ENCODE measurements at regions not wholly inside any gene's neighbourhood (a gene's known extent, or its start where the extent isn't known, plus 50 kb on each side); places are given as distances from the start of the nearest gene placed in this dataset.

DNA sequence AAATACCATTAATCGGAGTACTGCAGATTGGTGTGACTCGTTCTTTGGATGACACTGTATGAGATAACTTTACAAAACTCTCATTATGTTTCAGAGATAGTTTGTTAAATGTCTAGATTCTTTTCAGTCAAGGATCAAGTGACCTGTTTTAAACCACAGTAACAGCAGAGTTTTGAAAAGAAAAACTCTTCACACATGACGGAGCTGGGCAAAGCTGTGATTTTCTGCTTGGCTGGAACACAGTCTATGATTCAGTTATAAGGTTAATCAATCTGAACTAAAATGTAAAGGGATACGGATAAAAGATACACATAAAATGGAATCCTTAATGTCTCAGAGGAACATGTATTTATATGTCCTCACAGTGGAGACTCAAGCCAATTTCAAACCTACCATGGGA, 573.2 kb downstream of the PRKD1 start:
- no peak overlapping the region for H3K27ac Mint-ChIP-seq
- CTCF ChIA-PET: interaction anchor here (0.6 kb wide), 1 partner anchor 590 kb away, joined by 3 read pairs; no protein-coding TSS in a partner anchor
- ATAC-seq: no peak
- DNase-seq (ENCODE audit: low spot score): no peak
- TF ChIP-seq ZNF121 (CRISPR knock-in tag; IDR thresholded peaks at IDR 0.05) (no peak), SP1 (CRISPR knock-in tag; conservative IDR thresholded peaks at IDR 0.05) (no peak), ZNF671 (CRISPR knock-in tag; IDR thresholded peaks at IDR 0.05) (no peak), TP53 (CRISPR knock-in tag; IDR thresholded peaks at IDR 0.05) (no peak), ZNF263 (CRISPR knock-in tag; IDR thresholded peaks at IDR 0.05; ENCODE audit: low read depth) (no peak), ATF1 (CRISPR knock-in tag; IDR thresholded peaks at IDR 0.05) (no peak), ZNF232 (CRISPR knock-in tag; IDR thresholded peaks at IDR 0.05) (no peak), SMAD4 (CRISPR knock-in tag; IDR thresholded peaks at IDR 0.05) (no peak), ZNF416 (CRISPR knock-in tag; IDR thresholded peaks at IDR 0.05) (no peak), ELF4 (CRISPR knock-in tag; IDR thresholded peaks at IDR 0.05; ENCODE audit: low read depth) (no peak), ETV6 (CRISPR knock-in tag; IDR thresholded peaks at IDR 0.05) (no peak), NR1H2 (CRISPR knock-in tag; IDR thresholded peaks at IDR 0.05) (no peak), EMX1 (CRISPR knock-in tag; IDR thresholded peaks at IDR 0.05) (no peak), SMAD3 (CRISPR knock-in tag; IDR thresholded peaks at IDR 0.05; ENCODE audit: borderline replicate concordance) (no peak)
- TF ChIP-seq, protein P1, sequence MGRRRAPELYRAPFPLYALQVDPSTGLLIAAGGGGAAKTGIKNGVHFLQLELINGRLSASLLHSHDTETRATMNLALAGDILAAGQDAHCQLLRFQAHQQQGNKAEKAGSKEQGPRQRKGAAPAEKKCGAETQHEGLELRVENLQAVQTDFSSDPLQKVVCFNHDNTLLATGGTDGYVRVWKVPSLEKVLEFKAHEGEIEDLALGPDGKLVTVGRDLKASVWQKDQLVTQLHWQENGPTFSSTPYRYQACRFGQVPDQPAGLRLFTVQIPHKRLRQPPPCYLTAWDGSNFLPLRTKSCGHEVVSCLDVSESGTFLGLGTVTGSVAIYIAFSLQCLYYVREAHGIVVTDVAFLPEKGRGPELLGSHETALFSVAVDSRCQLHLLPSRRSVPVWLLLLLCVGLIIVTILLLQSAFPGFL (CRISPR knock-in tag; IDR thresholded peaks at IDR 0.05; ENCODE audit: borderline replicate concordance): no peak
- TF ChIP-seq, protein P2, sequence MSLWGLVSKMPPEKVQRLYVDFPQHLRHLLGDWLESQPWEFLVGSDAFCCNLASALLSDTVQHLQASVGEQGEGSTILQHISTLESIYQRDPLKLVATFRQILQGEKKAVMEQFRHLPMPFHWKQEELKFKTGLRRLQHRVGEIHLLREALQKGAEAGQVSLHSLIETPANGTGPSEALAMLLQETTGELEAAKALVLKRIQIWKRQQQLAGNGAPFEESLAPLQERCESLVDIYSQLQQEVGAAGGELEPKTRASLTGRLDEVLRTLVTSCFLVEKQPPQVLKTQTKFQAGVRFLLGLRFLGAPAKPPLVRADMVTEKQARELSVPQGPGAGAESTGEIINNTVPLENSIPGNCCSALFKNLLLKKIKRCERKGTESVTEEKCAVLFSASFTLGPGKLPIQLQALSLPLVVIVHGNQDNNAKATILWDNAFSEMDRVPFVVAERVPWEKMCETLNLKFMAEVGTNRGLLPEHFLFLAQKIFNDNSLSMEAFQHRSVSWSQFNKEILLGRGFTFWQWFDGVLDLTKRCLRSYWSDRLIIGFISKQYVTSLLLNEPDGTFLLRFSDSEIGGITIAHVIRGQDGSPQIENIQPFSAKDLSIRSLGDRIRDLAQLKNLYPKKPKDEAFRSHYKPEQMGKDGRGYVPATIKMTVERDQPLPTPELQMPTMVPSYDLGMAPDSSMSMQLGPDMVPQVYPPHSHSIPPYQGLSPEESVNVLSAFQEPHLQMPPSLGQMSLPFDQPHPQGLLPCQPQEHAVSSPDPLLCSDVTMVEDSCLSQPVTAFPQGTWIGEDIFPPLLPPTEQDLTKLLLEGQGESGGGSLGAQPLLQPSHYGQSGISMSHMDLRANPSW (CRISPR knock-in tag; conservative IDR thresholded peaks at IDR 0.05; ENCODE audit: low read depth): no peak
- TF ChIP-seq, protein P3, sequence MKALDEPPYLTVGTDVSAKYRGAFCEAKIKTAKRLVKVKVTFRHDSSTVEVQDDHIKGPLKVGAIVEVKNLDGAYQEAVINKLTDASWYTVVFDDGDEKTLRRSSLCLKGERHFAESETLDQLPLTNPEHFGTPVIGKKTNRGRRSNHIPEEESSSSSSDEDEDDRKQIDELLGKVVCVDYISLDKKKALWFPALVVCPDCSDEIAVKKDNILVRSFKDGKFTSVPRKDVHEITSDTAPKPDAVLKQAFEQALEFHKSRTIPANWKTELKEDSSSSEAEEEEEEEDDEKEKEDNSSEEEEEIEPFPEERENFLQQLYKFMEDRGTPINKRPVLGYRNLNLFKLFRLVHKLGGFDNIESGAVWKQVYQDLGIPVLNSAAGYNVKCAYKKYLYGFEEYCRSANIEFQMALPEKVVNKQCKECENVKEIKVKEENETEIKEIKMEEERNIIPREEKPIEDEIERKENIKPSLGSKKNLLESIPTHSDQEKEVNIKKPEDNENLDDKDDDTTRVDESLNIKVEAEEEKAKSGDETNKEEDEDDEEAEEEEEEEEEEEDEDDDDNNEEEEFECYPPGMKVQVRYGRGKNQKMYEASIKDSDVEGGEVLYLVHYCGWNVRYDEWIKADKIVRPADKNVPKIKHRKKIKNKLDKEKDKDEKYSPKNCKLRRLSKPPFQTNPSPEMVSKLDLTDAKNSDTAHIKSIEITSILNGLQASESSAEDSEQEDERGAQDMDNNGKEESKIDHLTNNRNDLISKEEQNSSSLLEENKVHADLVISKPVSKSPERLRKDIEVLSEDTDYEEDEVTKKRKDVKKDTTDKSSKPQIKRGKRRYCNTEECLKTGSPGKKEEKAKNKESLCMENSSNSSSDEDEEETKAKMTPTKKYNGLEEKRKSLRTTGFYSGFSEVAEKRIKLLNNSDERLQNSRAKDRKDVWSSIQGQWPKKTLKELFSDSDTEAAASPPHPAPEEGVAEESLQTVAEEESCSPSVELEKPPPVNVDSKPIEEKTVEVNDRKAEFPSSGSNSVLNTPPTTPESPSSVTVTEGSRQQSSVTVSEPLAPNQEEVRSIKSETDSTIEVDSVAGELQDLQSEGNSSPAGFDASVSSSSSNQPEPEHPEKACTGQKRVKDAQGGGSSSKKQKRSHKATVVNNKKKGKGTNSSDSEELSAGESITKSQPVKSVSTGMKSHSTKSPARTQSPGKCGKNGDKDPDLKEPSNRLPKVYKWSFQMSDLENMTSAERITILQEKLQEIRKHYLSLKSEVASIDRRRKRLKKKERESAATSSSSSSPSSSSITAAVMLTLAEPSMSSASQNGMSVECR (CRISPR knock-in tag; IDR thresholded peaks at IDR 0.05; ENCODE audit: borderline replicate concordance): no peak
- TF ChIP-seq, protein P4, sequence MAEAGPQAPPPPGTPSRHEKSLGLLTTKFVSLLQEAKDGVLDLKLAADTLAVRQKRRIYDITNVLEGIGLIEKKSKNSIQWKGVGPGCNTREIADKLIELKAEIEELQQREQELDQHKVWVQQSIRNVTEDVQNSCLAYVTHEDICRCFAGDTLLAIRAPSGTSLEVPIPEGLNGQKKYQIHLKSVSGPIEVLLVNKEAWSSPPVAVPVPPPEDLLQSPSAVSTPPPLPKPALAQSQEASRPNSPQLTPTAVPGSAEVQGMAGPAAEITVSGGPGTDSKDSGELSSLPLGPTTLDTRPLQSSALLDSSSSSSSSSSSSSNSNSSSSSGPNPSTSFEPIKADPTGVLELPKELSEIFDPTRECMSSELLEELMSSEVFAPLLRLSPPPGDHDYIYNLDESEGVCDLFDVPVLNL (CRISPR knock-in tag; IDR thresholded peaks at IDR 0.05; ENCODE audit: borderline replicate concordance, low read depth): no peak
- TF ChIP-seq, protein P5, sequence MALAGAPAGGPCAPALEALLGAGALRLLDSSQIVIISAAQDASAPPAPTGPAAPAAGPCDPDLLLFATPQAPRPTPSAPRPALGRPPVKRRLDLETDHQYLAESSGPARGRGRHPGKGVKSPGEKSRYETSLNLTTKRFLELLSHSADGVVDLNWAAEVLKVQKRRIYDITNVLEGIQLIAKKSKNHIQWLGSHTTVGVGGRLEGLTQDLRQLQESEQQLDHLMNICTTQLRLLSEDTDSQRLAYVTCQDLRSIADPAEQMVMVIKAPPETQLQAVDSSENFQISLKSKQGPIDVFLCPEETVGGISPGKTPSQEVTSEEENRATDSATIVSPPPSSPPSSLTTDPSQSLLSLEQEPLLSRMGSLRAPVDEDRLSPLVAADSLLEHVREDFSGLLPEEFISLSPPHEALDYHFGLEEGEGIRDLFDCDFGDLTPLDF (CRISPR knock-in tag; IDR thresholded peaks at IDR 0.05): no peak
- no peaks in the 10 kb centered on the region for H3K36me3 Mint-ChIP-seq
- no peaks in the 10 kb centered on the region for H3K4me1 Mint-ChIP-seq
- no peaks in the 10 kb centered on the region for H3K9me3 Mint-ChIP-seq
- H3K4me3 Mint-ChIP-seq: no peak overlapping the region
- H3K27me3 Mint-ChIP-seq (ENCODE audit: low read depth): no peaks in the 10 kb centered on the region
- POLR2A ChIA-PET: no interaction called here

All from WTC11 (cell line).